ENCODE measurements at regions not wholly inside any gene's neighbourhood (a gene's known extent, or its start where the extent isn't known, plus 50 kb on each side); places are given as distances from the start of the nearest gene placed in this dataset.

- no peaks in the 10 kb centered on the region for H3K9me3 ChIP-seq (ENCODE audit: low read length)
Observed at GRCh38 chr7:153588586-153588985, 463.6 kb upstream of the DPP6 start.

GRCh38 chr7:153590136-153590535, 462.1 kb upstream of the DPP6 start:
- Histone ChIP-seq H3K9me3 (ENCODE audit: low read length) (no peaks in the 10 kb centered on the region), H4K20me1 (ENCODE audit: insufficient read depth) (no peaks in the 10 kb centered on the region), H3K9ac (ENCODE audit: low read length) (no peak overlapping the region)
- TF ChIP-seq MXI1 (conservative IDR thresholded peaks at IDR 0.05; ENCODE audit: poor library complexity, severe bottlenecking) (no peak), SMC3 (conservative IDR thresholded peaks at IDR 0.05; ENCODE audit: poor library complexity) (no peak), POLR2AphosphoS5 (IDR thresholded peaks at IDR 0.05) (no peak), EP300 (conservative IDR thresholded peaks at IDR 0.05; ENCODE audit: poor library complexity, severe bottlenecking) (no peak), REST (IDR thresholded peaks at IDR 0.05; ENCODE audit: borderline replicate concordance) (no peak), TAF1 (IDR thresholded peaks at IDR 0.05; ENCODE audit: low read depth) (no peak), RAD21 (conservative IDR thresholded peaks at IDR 0.05) (no peak), EZH2 (IDR thresholded peaks at IDR 0.05; ENCODE audit: borderline replicate concordance, insufficient read depth, low read length, poor library complexity, severe bottlenecking) (no peak)

More at GRCh38 chr7:153588586-153588985, 463.6 kb upstream of the DPP6 start:
- H3K27me3 ChIP-seq (ENCODE audit: insufficient read depth, low read depth, low read length) = no peaks in the 10 kb centered on the region
- no peaks in the 10 kb centered on the region for H3K79me2 ChIP-seq (replicated peaks; ENCODE audit: insufficient read depth, low read length)
- no peaks in the 10 kb centered on the region for H3K9me2 ChIP-seq (ENCODE audit: insufficient read depth, low read length)
- no peaks in the 10 kb centered on the region for H3K36me3 ChIP-seq (ENCODE audit: insufficient read depth, low read length)
- no peak for TF ChIP-seq RAD21 (conservative IDR thresholded peaks at IDR 0.05)
- no peak for TF ChIP-seq CTCF (IDR thresholded peaks at IDR 0.05; ENCODE audit: poor library complexity, severe bottlenecking)
- no peak for TF ChIP-seq POLR2AphosphoS5 (IDR thresholded peaks at IDR 0.05)
- no peak for TF ChIP-seq TAF1 (IDR thresholded peaks at IDR 0.05; ENCODE audit: low read depth)
- TF ChIP-seq REST (IDR thresholded peaks at IDR 0.05; ENCODE audit: borderline replicate concordance) = peak; percentile 6
- peak overlapping the region; percentile 53 for H3K27ac ChIP-seq (ENCODE audit: low read length)
- peak overlapping the region; percentile 30 for H3K4me3 ChIP-seq (ENCODE audit: low read length)
- no peak overlapping the region for H3K4me2 ChIP-seq (ENCODE audit: low read length)
- H3K9ac ChIP-seq (ENCODE audit: low read length) = no peak overlapping the region
- no peak overlapping the region for H2AFZ ChIP-seq (ENCODE audit: low read depth, low read length)
- H4K20me1 ChIP-seq (ENCODE audit: insufficient read depth) = no peaks in the 10 kb centered on the region
- no peaks in the 10 kb centered on the region for H3F3A ChIP-seq (ENCODE audit: insufficient read depth, low read length, poor library complexity, severe bottlenecking)

More at GRCh38 chr7:153590136-153590535, 462.1 kb upstream of the DPP6 start:
- H3K9me2 ChIP-seq (ENCODE audit: insufficient read depth, low read length) = no peaks in the 10 kb centered on the region
- H3K27me3 ChIP-seq (ENCODE audit: insufficient read depth, low read depth, low read length) = no peaks in the 10 kb centered on the region
- H3K4me3 ChIP-seq (ENCODE audit: low read length) = no peak overlapping the region
- H3F3A ChIP-seq (ENCODE audit: insufficient read depth, low read length, poor library complexity, severe bottlenecking) = no peaks in the 10 kb centered on the region
- H3K79me2 ChIP-seq (replicated peaks; ENCODE audit: insufficient read depth, low read length) = no peaks in the 10 kb centered on the region
- no peak overlapping the region for H3K4me2 ChIP-seq (ENCODE audit: low read length)
- no peak overlapping the region for H3K27ac ChIP-seq (ENCODE audit: low read length)
- no peaks in the 10 kb centered on the region for H3K36me3 ChIP-seq (ENCODE audit: insufficient read depth, low read length)
- no peak overlapping the region for H2AFZ ChIP-seq (ENCODE audit: low read depth, low read length)
